ENCODE measurements at regions not wholly inside any gene's neighbourhood (a gene's known extent, or its start where the extent isn't known, plus 50 kb on each side); places are given as distances from the start of the nearest gene placed in this dataset.

- no peak for TF ChIP-seq CTCF (IDR thresholded peaks at IDR 0.05; ENCODE audit: low read length)
- no peak for TF ChIP-seq EZH2 (IDR thresholded peaks at IDR 0.05; ENCODE audit: borderline replicate concordance, low read length)
These were observed 473.9 kb upstream of the UBE2E2 start for GRCh38 chr3:22729212-22729611.
